SK-N-MC (cell line): ENCODE measurements at regions not wholly inside any gene's neighbourhood (a gene's known extent, or its start where the extent isn't known, plus 50 kb on each side); places are given as distances from the start of the nearest gene placed in this dataset.

Source experiments
- DNase-seq: peaks from one replicate; pipeline ENCODE4 v3.0.0-alpha.2; 2011; ENCODE audit warnings: low read depth, low spot score
- H3K27ac ChIP-seq: fragments of 200-600 bp; sonication (generic); 2 replicates; pipeline ENCODE4 v1.5.1; 2016; ENCODE audit warnings: mixed run types
- H3K36me3 ChIP-seq: fragments of 200-600 bp; sonication (generic); 2 replicates; pipeline ENCODE4 v1.6.1; 2017; ENCODE audit warnings: antibody characterized with exemption, low read length, mixed read lengths; ENCODE audit not compliant: insufficient read depth
- H3K4me3 ChIP-seq: fragments of 200-600 bp; sonication (generic); 2 replicates; pipeline ENCODE4 v1.5.1; 2016
- H3K9ac ChIP-seq: fragments of 200-600 bp; sonication (generic); 2 replicates; pipeline ENCODE4 v1.8.0; 2017; ENCODE audit warnings: mixed run types, mixed read lengths; ENCODE audit not compliant: insufficient read length
- H3K9me3 ChIP-seq: fragments of 200-600 bp; sonication (generic); 2 replicates; pipeline ENCODE4 v1.6.1; 2017; ENCODE audit warnings: low read depth, mild to moderate bottlenecking, antibody characterized with exemption, low read length, moderate library complexity, mixed read lengths
- EZH2 ChIP-seq: fragments of 200-600 bp; sonication (generic); IDR thresholded peaks from one replicate; pipeline ENCODE4 v1.6.1; 2017; ENCODE audit warnings: antibody characterized with exemption
- FOXP2 ChIP-seq: optimal IDR thresholded peaks from 2 replicates; pipeline ENCODE3; 2011; ENCODE audit warnings: mild to moderate bottlenecking, moderate library complexity; ENCODE audit not compliant: insufficient read depth; ENCODE audit errors: extremely low read length, control extremely low read depth
- POLR2AphosphoS5 ChIP-seq: IDR thresholded peaks from 2 replicates; pipeline ENCODE4 v1.6.1; 2012; ENCODE audit warnings: mild to moderate bottlenecking, low read depth, low read length, borderline replicate concordance

GRCh38 chr18:8942021-8942908, 160.2 kb upstream of the NDUFV2 start:
- DNase-seq = no peak
- no peaks in the 10 kb centered on the region for H3K36me3 ChIP-seq
- TF ChIP-seq EZH2 (no peak), POLR2AphosphoS5 (no peak), FOXP2 (no peak)
- H3K4me3 ChIP-seq = no peak overlapping the region
- H3K9me3 ChIP-seq = no peaks in the 10 kb centered on the region
- H3K9ac ChIP-seq = no peak overlapping the region
- H3K27ac ChIP-seq = no peak overlapping the region

GRCh38 chr18:8942909-8943545, 159.5 kb upstream of the NDUFV2 start:
- no peak for DNase-seq
- no peak overlapping the region for H3K9ac ChIP-seq

GRCh38 chr18:8943900-8944870, 158.3 kb upstream of the NDUFV2 start:
- no peaks in the 10 kb centered on the region for H3K36me3 ChIP-seq
- no peak overlapping the region for H3K9ac ChIP-seq
- no peak overlapping the region for H3K4me3 ChIP-seq
- no peak overlapping the region for H3K27ac ChIP-seq
- no peaks in the 10 kb centered on the region for H3K9me3 ChIP-seq
- TF ChIP-seq FOXP2 = no peak
- no peak for TF ChIP-seq POLR2AphosphoS5
- TF ChIP-seq EZH2 = no peak
- no peak for DNase-seq

More at GRCh38 chr18:8942909-8943545, 159.5 kb upstream of the NDUFV2 start:
- Histone ChIP-seq H3K27ac (no peak overlapping the region), H3K9me3 (no peaks in the 10 kb centered on the region), H3K4me3 (no peak overlapping the region), H3K36me3 (no peaks in the 10 kb centered on the region)
- TF ChIP-seq EZH2 (no peak), POLR2AphosphoS5 (no peak), FOXP2 (no peak)

- no peaks in the 10 kb centered on the region for H3K36me3 ChIP-seq
- no peak overlapping the region for H3K4me3 ChIP-seq
- H3K9me3 ChIP-seq = no peaks in the 10 kb centered on the region
- H3K9ac ChIP-seq = no peak overlapping the region
- no peak for DNase-seq
- no peak overlapping the region for H3K27ac ChIP-seq
- TF ChIP-seq FOXP2 (no peak), EZH2 (no peak), POLR2AphosphoS5 (no peak)
These were observed 157.6 kb upstream of the NDUFV2 start for GRCh38 chr18:8944871-8945245.

- H3K36me3 ChIP-seq = no peaks in the 10 kb centered on the region
- H3K9me3 ChIP-seq = no peaks in the 10 kb centered on the region
- no peak overlapping the region for H3K4me3 ChIP-seq
- DNase-seq = no peak
- TF ChIP-seq EZH2 (no peak), FOXP2 (no peak), POLR2AphosphoS5 (no peak)
- no peak overlapping the region for H3K9ac ChIP-seq
- no peak overlapping the region for H3K27ac ChIP-seq
These were observed 157.0 kb upstream of the NDUFV2 start for GRCh38 chr18:8945514-8945913.

- H3K9ac ChIP-seq = no peak overlapping the region
- TF ChIP-seq POLR2AphosphoS5 = no peak
- no peak for TF ChIP-seq EZH2
- no peak for TF ChIP-seq FOXP2
- no peak for DNase-seq
These were observed 156.2 kb upstream of the NDUFV2 start for GRCh38 chr18:8946066-8946838.

GRCh38 chr18:8947566-8947965, 154.9 kb upstream of the NDUFV2 start:
- Histone ChIP-seq H3K36me3 (no peaks in the 10 kb centered on the region), H3K27ac (no peak overlapping the region), H3K4me3 (no peak overlapping the region), H3K9ac (no peak overlapping the region), H3K9me3 (no peaks in the 10 kb centered on the region)
- no peak for DNase-seq
- TF ChIP-seq FOXP2 (no peak), POLR2AphosphoS5 (no peak)

More at GRCh38 chr18:8946066-8946838, 156.2 kb upstream of the NDUFV2 start:
- Histone ChIP-seq H3K9me3 (no peaks in the 10 kb centered on the region), H3K4me3 (no peak overlapping the region), H3K27ac (no peak overlapping the region), H3K36me3 (no peaks in the 10 kb centered on the region)

GRCh38 chr18:8948011-8948410, 154.5 kb upstream of the NDUFV2 start:
- no peak for TF ChIP-seq POLR2AphosphoS5
- TF ChIP-seq FOXP2 = no peak
- no peak for TF ChIP-seq EZH2
- Histone ChIP-seq H3K36me3 (no peaks in the 10 kb centered on the region), H3K4me3 (no peak overlapping the region), H3K9ac (no peak overlapping the region), H3K27ac (no peak overlapping the region), H3K9me3 (no peaks in the 10 kb centered on the region)
- DNase-seq = no peak
